ENCODE measurements at regions not wholly inside any gene's neighbourhood (a gene's known extent, or its start where the extent isn't known, plus 50 kb on each side); places are given as distances from the start of the nearest gene placed in this dataset.

DNA sequence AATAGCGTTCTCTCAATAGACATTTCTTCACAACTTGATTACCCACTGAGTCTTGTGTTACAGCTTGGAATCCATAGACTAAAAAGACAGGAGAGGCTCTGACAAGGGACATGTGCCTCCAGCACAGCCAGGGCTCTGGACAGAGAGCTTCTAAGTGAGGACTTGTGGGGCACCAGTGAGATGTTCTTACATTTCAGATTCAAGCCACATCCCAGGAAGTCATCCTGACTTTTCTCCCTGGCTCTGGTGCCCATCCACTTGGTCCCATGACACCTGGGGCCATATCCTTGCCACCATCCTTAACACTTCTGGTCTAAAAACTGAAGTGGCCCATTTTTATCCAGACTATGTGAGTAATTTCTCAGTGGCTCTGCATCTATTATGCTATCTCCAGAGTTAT, 440.1 kb downstream of the TCERG1L start:
- FAIRE-seq: no peak
- Histone ChIP-seq H3K36me3 (ENCODE audit: control insufficient read depth, insufficient read depth, low read length) (no peaks in the 10 kb centered on the region), H3K4me3 (ENCODE audit: low read depth, low read length) (no peak overlapping the region), H3K27me3 (ENCODE audit: control insufficient read depth, insufficient read depth, low read length) (no peaks in the 10 kb centered on the region)
- TF ChIP-seq, protein P1, sequence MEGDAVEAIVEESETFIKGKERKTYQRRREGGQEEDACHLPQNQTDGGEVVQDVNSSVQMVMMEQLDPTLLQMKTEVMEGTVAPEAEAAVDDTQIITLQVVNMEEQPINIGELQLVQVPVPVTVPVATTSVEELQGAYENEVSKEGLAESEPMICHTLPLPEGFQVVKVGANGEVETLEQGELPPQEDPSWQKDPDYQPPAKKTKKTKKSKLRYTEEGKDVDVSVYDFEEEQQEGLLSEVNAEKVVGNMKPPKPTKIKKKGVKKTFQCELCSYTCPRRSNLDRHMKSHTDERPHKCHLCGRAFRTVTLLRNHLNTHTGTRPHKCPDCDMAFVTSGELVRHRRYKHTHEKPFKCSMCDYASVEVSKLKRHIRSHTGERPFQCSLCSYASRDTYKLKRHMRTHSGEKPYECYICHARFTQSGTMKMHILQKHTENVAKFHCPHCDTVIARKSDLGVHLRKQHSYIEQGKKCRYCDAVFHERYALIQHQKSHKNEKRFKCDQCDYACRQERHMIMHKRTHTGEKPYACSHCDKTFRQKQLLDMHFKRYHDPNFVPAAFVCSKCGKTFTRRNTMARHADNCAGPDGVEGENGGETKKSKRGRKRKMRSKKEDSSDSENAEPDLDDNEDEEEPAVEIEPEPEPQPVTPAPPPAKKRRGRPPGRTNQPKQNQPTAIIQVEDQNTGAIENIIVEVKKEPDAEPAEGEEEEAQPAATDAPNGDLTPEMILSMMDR (IDR thresholded peaks at IDR 0.05; ENCODE audit: insufficient read depth, low read length, severe bottlenecking): no peak
- no peak for DNase-seq (ENCODE audit: low read depth)

DNA sequence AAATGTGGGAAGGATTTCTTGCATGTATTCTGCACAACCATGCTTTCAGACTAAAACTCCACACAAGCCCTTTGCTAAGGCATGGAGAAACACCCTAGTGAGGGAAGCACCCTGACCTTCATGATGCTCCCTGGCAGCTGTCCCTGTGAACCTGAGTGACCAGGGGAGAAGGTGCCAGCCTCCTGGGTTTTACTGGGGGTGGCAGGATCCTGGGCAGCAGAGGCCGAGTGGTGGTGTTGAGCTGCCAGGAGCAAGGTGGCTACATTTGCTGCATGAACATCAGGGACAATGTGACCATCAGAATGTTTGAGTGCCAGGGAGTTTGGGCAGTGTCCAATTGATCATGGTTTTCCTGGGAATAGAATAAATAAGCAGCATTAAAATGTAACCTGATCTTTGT, 437.9 kb downstream of the TCERG1L start:
- FAIRE-seq: no peak

GRCh38 chr10:130875116-130875515, 436.4 kb downstream of the TCERG1L start:
- TF ChIP-seq, protein P1 (IDR thresholded peaks at IDR 0.05; ENCODE audit: insufficient read depth, low read length, severe bottlenecking): no peak
- no peaks in the 10 kb centered on the region for H3K36me3 ChIP-seq (ENCODE audit: control insufficient read depth, insufficient read depth, low read length)
- no peaks in the 10 kb centered on the region for H3K27me3 ChIP-seq (ENCODE audit: control insufficient read depth, insufficient read depth, low read length)
- DNase-seq (ENCODE audit: low read depth) (no peak), FAIRE-seq (no peak)
- H3K4me3 ChIP-seq (ENCODE audit: low read depth, low read length): no peak overlapping the region

More for the DNA sequence above, 437.9 kb downstream of the TCERG1L start:
- Histone ChIP-seq H3K36me3 (ENCODE audit: control insufficient read depth, insufficient read depth, low read length) (no peaks in the 10 kb centered on the region), H3K4me3 (ENCODE audit: low read depth, low read length) (no peak overlapping the region), H3K27me3 (ENCODE audit: control insufficient read depth, insufficient read depth, low read length) (no peaks in the 10 kb centered on the region)
- no peak for DNase-seq (ENCODE audit: low read depth)
- TF ChIP-seq, protein P1 (IDR thresholded peaks at IDR 0.05; ENCODE audit: insufficient read depth, low read length, severe bottlenecking): no peak

- TF ChIP-seq, protein P1 (IDR thresholded peaks at IDR 0.05; ENCODE audit: insufficient read depth, low read length, severe bottlenecking): no peak
- no peak for DNase-seq (ENCODE audit: low read depth)
Measured at GRCh38 chr10:130875897-130876472, 435.5 kb downstream of the TCERG1L start.

DNA sequence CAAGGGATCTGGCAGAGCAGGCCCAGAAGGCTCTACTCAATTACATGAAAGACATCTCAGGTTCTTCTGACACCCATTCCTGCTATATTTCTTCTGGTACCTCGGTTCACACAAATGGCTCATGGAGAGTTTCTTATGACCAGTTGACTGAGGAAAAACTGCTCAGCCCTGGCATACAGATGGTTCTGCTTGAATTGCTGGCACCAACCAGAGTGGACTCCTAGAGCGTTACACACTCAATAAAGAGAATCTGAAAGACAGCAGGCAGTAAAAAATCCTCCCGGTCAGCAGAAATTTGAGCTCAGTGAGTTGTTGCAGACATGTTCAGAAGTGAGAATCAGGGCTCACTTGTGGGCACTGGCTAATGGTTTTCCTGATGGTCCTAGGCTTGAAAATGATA, 434.4 kb downstream of the TCERG1L start:
- FAIRE-seq (no peak), DNase-seq (ENCODE audit: low read depth) (no peak)
- Histone ChIP-seq H3K4me3 (ENCODE audit: low read depth, low read length) (no peak overlapping the region), H3K36me3 (ENCODE audit: control insufficient read depth, insufficient read depth, low read length) (no peaks in the 10 kb centered on the region), H3K27me3 (ENCODE audit: control insufficient read depth, insufficient read depth, low read length) (no peaks in the 10 kb centered on the region)
- TF ChIP-seq, protein P1 (IDR thresholded peaks at IDR 0.05; ENCODE audit: insufficient read depth, low read length, severe bottlenecking): no peak

More at GRCh38 chr10:130875897-130876472, 435.5 kb downstream of the TCERG1L start:
- no peak for FAIRE-seq
- Histone ChIP-seq H3K36me3 (ENCODE audit: control insufficient read depth, insufficient read depth, low read length) (no peaks in the 10 kb centered on the region), H3K4me3 (ENCODE audit: low read depth, low read length) (no peak overlapping the region), H3K27me3 (ENCODE audit: control insufficient read depth, insufficient read depth, low read length) (no peaks in the 10 kb centered on the region)

GRCh38 chr10:130878131-130878530, 433.4 kb downstream of the TCERG1L start:
- no peak for FAIRE-seq
- TF ChIP-seq, protein P1 (IDR thresholded peaks at IDR 0.05; ENCODE audit: insufficient read depth, low read length, severe bottlenecking): no peak
- Histone ChIP-seq H3K27me3 (ENCODE audit: control insufficient read depth, insufficient read depth, low read length) (no peaks in the 10 kb centered on the region), H3K36me3 (ENCODE audit: control insufficient read depth, insufficient read depth, low read length) (no peaks in the 10 kb centered on the region), H3K4me3 (ENCODE audit: low read depth, low read length) (no peak overlapping the region)
- DNase-seq (ENCODE audit: low read depth): no peak

Measured in bronchial epithelial cell (primary cell).